HG03280 (cell line): ENCODE measurements at regions not wholly inside any gene's neighbourhood (a gene's known extent, or its start where the extent isn't known, plus 50 kb on each side); places are given as distances from the start of the nearest gene placed in this dataset.
"Not testable (repeated sequence)": the region's sequence is repeated elsewhere in the genome, so short reads cannot be mapped to it uniquely, and the experiment has no call there.

ENCODE experiments used
- ATAC-seq: cut with Tn5 transposase; IDR thresholded peaks from one replicate; pipeline ENCODE4 v1.9.1; 2021; ENCODE audit warnings: mild to moderate bottlenecking, moderate library complexity; ENCODE audit not compliant: unreplicated experiment

- no peak for ATAC-seq
Measured at GRCh38 chrX:78603908-78604307, 55.2 kb downstream of the RTL3 start.

DNA sequence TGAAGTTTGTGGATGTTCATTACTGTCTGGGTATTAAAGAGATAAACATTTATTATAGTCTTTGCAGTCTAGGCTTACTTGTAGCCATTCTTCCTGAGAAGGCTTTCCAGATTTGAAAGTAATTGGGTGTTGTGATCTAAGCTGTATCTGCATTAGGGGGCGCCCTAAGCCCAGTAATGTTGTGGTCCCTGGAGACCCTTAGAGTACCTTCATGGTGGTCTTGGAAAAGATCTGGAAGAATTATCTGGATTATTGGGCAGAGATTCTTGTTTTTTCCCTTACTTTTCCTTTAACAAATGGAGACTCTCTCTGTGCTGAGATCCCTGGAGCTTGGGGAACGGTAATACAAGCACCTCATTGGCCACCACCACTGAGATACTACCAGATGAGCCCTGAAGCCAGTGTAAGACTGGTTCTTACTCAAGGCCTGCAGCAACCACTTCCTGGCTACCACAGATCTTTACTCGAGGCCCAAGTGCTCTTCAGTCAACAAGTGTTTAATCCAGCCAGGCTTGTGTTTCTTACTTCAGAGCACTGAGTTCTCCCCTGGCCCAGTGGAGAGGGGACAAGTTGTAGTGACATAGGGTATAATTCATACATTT lies 63.1 kb downstream of the RTL3 start:
- no peak for ATAC-seq

GRCh38 chrX:78593701-78594100 lies 65.4 kb downstream of the RTL3 start:
- no peak for ATAC-seq

- no peak for ATAC-seq
Measured at GRCh38 chrX:78592030-78592429, 67.1 kb downstream of the RTL3 start.

DNA sequence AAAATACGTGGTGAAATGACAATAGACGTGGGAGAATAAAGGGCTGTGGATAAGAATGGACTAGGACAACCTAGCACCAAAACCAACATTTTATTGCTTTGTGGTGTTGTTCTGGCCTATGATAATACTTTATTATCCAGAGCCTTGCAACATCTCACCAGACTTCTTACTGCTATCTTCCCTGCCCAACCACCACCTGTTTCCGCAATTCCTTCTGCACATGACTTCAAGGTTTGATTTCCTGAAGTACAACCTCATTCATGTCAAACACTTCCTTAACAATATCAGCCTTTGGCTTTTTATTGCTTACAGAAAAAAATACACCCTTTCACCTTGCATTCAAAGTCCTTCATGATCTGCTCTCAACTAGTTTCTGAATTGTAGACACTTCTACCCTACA lies 84.8 kb downstream of the RTL3 start:
- ATAC-seq: no peak

- ATAC-seq: no peak
Measured at GRCh38 chrX:78573630-78574029, 85.5 kb downstream of the RTL3 start.

DNA sequence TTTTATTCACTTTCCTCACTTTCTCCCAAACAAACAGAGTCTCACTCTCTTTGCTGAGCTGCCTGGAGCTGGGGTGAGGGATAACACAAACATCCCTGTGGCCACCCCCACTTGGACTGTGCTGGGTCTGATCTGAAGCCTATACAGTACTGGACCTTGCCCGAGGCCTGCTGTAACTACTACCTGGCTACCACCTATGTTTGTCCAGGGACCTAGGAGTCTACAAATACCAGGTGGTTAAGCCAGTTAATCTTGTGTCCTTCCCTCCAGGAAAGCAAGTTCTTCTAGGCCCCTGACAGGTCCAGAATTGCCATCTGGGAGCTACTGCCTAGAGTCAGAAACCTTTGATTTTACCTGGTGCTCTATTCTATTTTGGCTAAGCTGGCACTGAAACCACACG lies 87.3 kb downstream of the RTL3 start:
- ATAC-seq: no peak

GRCh38 chrX:78555401-78555980 lies 103.6 kb downstream of the RTL3 start:
- ATAC-seq: no peak

DNA sequence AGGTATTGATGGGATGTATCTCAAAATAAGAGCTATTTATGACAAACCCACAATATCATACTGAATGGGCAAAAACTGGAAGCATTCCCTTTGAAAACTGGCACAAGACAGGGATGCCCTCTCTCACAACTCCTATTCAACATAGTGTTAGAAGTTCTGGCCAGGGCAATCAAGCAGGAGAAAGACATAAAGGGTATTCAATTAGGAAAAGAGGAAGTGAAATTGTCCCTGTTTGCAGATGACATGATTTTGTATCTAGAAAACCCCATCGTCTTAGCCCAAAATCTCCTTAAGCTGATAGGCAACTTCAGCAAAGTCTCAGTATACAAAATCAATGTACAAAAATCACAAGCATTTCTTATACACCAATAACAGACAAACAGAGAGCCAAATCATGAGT lies 106.5 kb downstream of the RTL3 start:
- ATAC-seq: not testable (repeated sequence)

GRCh38 chrX:78548012-78548411 lies 111.1 kb downstream of the RTL3 start:
- no peak for ATAC-seq

DNA sequence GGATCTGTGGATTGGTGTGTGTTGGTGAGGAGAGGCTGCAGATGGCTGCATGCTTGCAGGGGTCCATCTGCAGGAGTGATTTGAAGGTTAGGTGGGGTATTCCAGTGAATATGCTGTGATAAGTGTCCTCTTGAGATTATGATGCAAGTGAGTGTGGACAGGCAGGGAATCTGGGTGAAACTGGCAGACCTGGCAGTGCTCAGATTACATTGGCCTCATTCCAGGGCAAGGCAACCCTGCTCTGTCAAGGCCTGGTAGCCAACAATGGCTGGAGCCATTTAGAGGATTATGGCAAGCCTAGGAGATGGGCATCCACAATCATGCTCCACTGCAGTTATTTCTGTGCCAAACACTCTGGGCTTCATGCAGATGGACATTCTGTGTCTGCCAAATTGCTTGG lies 113.9 kb downstream of the RTL3 start:
- ATAC-seq: no peak

GRCh38 chrX:78543281-78543680 lies 115.8 kb downstream of the RTL3 start:
- ATAC-seq: no peak

GRCh38 chrX:78540171-78540570 lies 119.0 kb downstream of the RTL3 start:
- ATAC-seq: no peak

GRCh38 chrX:78534221-78534620 lies 124.9 kb downstream of the RTL3 start:
- no peak for ATAC-seq

DNA sequence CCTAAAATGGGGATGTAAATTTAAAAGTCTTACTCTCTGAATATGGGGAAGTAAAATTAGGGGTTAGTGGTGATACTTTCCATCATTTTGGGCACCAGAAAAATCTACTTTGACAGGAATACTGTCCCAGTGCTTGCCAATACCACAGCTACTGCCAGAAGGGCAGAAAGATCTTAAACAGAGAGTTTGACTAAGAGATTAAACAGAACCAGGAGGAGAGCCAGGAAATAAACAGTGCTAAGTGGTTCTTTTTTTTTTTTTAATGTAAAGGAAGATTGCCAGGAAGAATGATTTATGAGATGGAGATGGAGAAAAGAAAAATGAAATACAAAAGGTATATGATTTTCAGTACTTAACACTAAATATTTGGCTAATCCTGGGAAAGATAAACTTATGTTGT lies 126.8 kb downstream of the RTL3 start:
- no peak for ATAC-seq

DNA sequence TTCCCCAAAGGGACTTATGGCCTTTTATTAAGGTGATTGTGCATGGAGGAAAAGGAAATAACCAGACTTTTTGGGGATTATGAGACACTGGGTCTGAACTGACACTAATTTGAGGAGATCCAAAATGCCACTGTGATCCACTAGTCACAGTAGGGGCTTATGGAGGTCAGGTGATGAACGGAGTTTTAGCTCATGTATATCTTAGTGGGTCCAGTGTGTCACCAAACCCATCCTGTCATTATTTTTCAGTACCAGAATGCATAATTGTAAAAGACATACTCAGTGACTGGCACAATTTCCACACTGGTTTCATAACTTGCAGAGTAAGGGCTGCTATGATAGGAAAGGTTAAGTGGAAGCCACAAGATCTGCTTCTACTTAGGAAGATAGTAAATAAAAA lies 131.3 kb downstream of the RTL3 start:
- no peak for ATAC-seq

DNA sequence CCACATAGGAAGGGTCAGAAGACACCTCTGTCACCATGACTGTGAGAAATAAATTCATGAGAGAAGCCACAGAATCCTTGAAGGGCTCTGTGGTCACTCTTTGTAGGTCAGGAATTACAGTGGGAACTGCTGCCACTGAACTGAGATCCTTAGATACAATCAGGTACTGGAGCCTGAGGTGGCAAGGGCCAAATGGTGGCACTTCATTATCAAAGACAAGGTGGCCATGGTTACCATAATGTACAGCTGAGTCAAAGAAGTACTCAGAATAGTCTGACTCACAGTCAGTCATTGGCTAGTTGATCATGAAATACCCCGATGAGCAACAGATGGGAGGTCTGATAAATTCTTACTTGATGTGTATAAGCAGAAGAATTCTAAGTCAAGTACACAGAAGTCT lies 131.9 kb downstream of the RTL3 start:
- no peak for ATAC-seq

DNA sequence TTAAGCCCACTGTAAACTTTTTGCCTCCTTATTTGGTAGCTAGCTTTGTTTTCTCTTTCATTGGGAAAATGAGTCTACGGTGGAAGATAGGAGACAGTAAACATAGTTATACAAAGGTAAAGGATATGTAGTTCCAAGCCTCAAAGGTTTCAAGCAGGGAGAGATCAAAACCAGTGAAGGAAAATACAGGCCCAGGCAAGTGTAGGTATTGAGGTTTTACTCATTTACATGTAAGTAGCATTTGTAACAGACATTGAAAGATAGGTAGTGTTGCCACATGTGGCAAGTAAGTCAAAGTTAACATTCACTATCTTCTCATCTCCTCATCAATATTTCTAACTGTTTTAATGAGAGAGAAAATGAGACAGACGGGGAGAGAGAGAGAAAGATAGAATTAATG lies 136.5 kb downstream of the RTL3 start:
- no peak for ATAC-seq

DNA sequence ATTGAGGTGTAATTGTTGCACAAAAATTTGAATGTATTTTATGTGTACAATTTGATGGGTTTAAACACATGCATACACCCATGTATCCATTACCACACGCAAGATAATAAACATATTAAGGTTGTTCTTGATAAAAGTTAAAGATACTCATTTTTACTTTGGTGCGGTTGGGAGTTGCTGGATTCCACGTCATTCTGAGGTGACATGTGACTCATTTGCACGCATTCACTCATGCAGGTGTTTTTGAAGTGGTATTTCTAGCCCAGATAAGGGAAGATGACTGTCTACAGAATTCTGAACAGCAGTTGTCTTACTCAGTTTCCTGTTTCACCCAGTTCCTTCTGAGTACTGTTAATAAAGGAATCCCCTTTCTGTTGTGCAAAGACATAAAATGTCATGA lies 142.0 kb downstream of the RTL3 start:
- ATAC-seq: peak; percentile 90

GRCh38 chrX:78514852-78515251 lies 144.3 kb downstream of the RTL3 start:
- no peak for ATAC-seq

DNA sequence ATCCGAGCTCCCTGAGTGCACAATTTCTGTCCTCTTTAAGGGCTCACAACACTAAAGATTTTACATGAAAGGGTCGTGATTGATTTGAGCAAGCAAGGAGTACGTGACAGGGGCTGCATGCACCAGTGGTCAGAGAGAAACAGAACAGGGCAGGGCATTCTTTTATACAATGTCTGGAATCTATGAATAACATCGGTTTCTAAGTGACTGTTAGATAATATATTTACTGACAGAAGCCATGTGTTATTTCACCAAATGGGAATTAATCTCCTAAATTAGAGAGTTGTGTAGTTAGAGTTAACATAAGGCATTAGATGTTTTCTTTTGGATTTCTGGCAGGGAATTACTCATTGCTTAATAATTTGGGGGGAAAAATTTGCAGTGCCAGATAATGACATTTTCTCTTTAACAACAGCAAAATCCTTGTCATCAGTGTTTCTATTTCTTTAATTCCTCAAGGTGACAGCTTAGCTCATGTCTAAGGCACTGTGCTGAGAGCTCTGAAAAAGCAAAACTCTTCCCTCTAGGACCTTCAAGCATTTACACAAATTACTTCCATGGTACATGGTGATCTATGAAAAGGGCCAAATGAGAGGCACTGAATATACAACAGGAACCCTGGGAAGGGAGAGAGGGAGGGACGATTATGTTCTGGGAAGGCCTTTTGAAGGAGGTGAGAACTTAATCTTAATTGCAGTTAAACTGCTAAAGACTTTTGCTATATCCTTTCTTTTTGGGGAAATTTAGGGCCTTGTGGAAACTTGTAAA lies 145.0 kb downstream of the RTL3 start:
- ATAC-seq: no peak

DNA sequence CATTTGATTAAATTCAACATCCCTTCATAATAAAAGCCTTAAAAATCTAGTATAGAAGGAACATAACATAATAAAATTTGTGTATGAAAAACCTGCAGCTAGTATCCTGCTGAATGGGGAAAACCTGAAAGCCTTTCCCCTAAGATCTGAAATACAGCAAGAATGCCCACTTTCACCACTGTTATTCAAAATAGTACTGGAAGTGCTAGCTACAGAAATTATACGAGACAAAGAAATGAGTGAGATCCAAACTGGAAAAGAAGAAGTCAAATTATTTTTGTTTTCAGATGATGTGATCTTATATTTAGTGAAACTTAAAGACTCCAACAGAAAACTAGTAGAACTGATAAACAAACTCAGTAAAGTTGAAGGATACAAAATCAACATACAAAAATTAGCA lies 152.9 kb downstream of the RTL3 start:
- ATAC-seq: no peak
